ENCODE measurements at regions not wholly inside any gene's neighbourhood (a gene's known extent, or its start where the extent isn't known, plus 50 kb on each side); places are given as distances from the start of the nearest gene placed in this dataset.

DNA sequence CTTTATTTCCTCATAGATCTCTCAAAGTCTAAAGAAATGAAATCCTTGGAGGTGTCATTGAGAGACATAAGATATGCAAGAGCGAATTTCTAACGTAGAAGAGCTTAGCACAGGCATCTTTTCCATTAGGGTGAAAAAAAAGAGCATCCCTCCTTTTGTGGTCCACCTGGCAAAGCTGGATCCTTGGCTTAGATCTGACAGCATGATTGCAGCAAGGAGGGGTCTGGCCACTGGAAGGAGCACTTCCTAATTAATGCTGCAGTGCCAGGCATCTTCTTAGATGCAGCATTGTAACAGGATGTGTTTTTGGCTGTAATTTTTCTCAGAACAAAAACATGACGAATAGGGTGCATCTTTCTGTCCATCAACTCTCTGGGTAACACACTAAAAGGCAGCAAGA is 60.1 kb upstream of the TFAP2D start:
- TF ChIP-seq, protein P1, sequence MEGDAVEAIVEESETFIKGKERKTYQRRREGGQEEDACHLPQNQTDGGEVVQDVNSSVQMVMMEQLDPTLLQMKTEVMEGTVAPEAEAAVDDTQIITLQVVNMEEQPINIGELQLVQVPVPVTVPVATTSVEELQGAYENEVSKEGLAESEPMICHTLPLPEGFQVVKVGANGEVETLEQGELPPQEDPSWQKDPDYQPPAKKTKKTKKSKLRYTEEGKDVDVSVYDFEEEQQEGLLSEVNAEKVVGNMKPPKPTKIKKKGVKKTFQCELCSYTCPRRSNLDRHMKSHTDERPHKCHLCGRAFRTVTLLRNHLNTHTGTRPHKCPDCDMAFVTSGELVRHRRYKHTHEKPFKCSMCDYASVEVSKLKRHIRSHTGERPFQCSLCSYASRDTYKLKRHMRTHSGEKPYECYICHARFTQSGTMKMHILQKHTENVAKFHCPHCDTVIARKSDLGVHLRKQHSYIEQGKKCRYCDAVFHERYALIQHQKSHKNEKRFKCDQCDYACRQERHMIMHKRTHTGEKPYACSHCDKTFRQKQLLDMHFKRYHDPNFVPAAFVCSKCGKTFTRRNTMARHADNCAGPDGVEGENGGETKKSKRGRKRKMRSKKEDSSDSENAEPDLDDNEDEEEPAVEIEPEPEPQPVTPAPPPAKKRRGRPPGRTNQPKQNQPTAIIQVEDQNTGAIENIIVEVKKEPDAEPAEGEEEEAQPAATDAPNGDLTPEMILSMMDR (IDR thresholded peaks at IDR 0.05): peak; percentile 38
- TF ChIP-seq EZH2phosphoT487 (IDR thresholded peaks at IDR 0.05): no peak

All from neural progenitor cell (in vitro differentiated cells).